ENCODE measurements at regions not wholly inside any gene's neighbourhood (a gene's known extent, or its start where the extent isn't known, plus 50 kb on each side); places are given as distances from the start of the nearest gene placed in this dataset.

- TF ChIP-seq PATZ1 (CRISPR knock-in tag; IDR thresholded peaks at IDR 0.05; ENCODE audit: borderline replicate concordance) (no peak), RARB (CRISPR knock-in tag; IDR thresholded peaks at IDR 0.05) (no peak), ZC3H10 (CRISPR knock-in tag; IDR thresholded peaks at IDR 0.05) (no peak), ZNF70 (CRISPR knock-in tag; IDR thresholded peaks at IDR 0.05) (no peak), POU6F1 (CRISPR knock-in tag; IDR thresholded peaks at IDR 0.05; ENCODE audit: borderline replicate concordance, low read depth) (no peak)
These were observed 57.4 kb upstream of the HGFAC start (continued) for GRCh38 chr4:3384391-3384770.

GRCh38 chr4:3384771-3385710 lies 56.7 kb upstream of the HGFAC start:
- ATAC-seq, result no peak; the same call in 2 of the 3 replicates
- TF ChIP-seq ESRRG (CRISPR knock-in tag; IDR thresholded peaks at IDR 0.05), result no peak
- no peak for TF ChIP-seq POU6F1 (CRISPR knock-in tag; IDR thresholded peaks at IDR 0.05; ENCODE audit: borderline replicate concordance, low read depth)
- no peak for TF ChIP-seq SNAI2 (CRISPR knock-in tag; IDR thresholded peaks at IDR 0.05)
- no peak for TF ChIP-seq TSHZ2 (CRISPR knock-in tag; IDR thresholded peaks at IDR 0.05)
- no peak for TF ChIP-seq ZNF70 (CRISPR knock-in tag; IDR thresholded peaks at IDR 0.05)

- no peak for ATAC-seq
- TF ChIP-seq OSR1 (CRISPR knock-in tag; IDR thresholded peaks at IDR 0.05) (no peak), ESRRG (CRISPR knock-in tag; IDR thresholded peaks at IDR 0.05) (no peak)
These were observed 55.9 kb upstream of the HGFAC start for GRCh38 chr4:3385711-3386420.

- no peak for TF ChIP-seq BACH2 (CRISPR knock-in tag; IDR thresholded peaks at IDR 0.05; ENCODE audit: borderline replicate concordance)
- ATAC-seq, result no peak
These were observed 55.2 kb upstream of the HGFAC start for GRCh38 chr4:3386526-3386925.

GRCh38 chr4:3387154-3387942 lies 54.4 kb upstream of the HGFAC start:
- no peak for ATAC-seq

More at GRCh38 chr4:3387154-3387942, 54.4 kb upstream of the HGFAC start:
- no peak for TF ChIP-seq ZNF70 (CRISPR knock-in tag; IDR thresholded peaks at IDR 0.05)
- TF ChIP-seq ZFP3 (CRISPR knock-in tag; IDR thresholded peaks at IDR 0.05), result no peak
- no peak for TF ChIP-seq CSDC2 (CRISPR knock-in tag; IDR thresholded peaks at IDR 0.05)
- no peak for TF ChIP-seq GLIS3 (CRISPR knock-in tag; IDR thresholded peaks at IDR 0.05)
- TF ChIP-seq CREB5 (CRISPR knock-in tag; IDR thresholded peaks at IDR 0.05; ENCODE audit: low read depth), result no peak
- TF ChIP-seq TSHZ2 (CRISPR knock-in tag; IDR thresholded peaks at IDR 0.05), result no peak
